HG03196 (cell line): ENCODE measurements at regions not wholly inside any gene's neighbourhood (a gene's known extent, or its start where the extent isn't known, plus 50 kb on each side); places are given as distances from the start of the nearest gene placed in this dataset.
"Not testable (repeated sequence)": the region's sequence is repeated elsewhere in the genome, so short reads cannot be mapped to it uniquely, and the experiment has no call there.

ENCODE experiments used
- ATAC-seq: cut with Tn5 transposase; IDR thresholded peaks from one replicate; pipeline ENCODE4 v1.9.1; 2021; ENCODE audit not compliant: unreplicated experiment

DNA sequence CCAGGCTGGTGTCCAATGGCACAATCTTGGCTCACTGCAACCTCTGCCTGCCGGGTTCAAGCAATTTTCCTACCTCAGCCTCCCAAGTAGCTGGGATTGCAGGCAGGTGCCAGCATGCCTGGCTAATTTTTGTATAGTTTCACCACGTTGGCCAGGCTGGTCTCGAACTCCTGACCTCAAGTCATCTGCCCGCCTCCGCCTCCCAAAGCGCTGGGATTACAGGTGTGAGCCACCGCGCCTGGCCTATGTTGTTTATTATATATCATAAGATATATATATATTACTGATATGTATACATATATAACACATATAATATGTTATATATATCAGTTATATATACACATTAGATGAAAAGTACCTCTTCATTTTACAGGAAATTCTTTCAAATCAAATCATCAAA is 914.7 kb downstream of the FOXD4L5 start:
- not testable (repeated sequence) for ATAC-seq

DNA sequence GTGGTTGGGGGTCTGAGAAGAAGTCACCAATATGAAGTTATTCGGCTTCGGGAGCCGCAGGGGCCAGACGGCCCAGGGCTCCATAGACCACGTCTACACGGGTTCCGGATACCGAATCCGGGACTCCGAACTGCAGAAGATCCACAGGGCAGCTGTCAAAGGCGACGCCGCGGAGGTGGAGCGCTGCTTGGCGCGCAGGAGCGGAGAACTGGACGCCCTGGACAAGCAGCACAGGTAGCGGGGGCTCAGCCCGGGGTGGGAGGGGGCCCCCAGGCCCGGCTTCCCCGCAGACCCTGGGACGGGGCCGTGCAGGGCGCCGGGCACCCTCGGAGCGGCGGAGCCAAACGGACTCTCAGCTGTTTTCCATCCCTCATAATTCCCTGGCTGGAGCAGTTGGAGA is 915.4 kb downstream of the FOXD4L5 start:
- ATAC-seq = not testable (repeated sequence)

DNA sequence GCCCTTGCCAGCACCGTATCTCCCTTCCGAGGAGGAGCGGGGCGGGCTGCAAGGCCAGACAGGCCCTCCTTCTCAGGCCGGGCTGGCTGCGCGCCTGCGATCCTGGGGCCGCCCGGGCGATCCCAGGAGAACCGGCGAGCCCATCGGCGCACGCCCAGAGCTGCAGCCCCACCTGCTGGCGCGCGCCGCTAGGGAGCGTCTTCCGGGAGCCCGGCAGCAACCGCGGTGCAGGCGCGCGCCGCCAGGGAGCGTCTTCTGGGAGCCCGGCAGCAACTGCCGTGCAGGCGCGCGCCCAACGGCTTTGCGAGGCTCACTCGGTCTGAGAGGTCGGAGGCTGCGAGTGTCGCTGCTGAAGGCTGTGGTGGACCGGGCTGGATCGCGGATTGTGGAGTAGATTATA is 915.9 kb downstream of the FOXD4L5 start:
- ATAC-seq = peak; percentile 100

DNA sequence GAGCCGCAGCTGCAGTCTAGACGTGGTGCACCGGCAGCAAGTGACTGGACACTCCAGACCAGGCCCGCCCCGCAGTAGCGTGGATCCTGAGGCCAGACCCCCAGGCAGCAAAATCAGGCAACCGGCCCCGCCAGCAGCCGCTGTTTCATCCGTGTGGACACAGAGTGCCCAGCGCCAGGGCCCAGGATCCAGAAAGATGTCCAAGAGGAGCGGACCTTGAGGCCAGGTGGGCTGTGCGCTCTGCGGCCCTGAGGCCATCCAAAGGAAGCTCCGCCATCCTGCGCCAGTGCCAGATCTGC is 916.4 kb downstream of the FOXD4L5 start:
- not testable (repeated sequence) for ATAC-seq

DNA sequence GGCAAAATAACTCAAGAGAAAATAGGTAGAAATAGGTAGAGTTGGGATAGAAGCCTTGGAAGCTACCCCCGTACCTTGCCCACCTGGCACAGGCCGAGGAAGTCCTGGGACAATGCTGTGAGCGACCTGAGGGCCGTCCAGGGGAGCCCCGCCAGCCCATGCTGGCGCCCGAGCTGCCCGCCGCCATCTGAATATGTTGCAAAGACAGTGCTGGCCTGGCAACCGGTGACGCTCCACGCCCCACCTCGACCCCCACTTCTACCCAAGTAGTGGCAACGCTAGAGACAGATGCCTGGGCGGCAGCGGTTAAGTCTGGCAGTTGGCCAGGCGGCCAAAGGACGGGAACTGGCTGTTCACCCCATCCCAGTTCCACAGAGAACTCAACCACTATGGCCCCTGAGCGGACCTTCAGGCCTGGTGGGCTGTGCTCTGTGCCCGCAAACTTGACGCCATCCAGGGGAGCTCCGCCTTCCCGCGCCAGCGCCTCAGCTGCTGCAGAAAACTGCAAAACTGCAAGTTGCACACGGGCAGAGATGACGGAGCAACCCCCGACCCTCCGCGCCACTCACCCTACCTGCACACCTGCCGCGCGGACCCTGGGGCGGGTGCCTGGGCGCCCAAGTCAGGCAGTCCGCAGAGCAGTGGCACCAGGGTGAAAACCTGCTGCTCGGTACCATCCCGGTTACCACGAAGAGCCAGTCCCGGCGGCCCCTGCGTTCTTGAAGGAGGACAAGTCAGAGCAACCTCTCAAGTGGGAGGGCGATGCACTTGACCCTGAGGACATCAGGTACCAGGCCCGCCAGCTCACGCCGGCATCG is 917.0 kb downstream of the FOXD4L5 start:
- not testable (repeated sequence) for ATAC-seq
